HFFc6 (cell line): ENCODE measurements at regions not wholly inside any gene's neighbourhood (a gene's known extent, or its start where the extent isn't known, plus 50 kb on each side); places are given as distances from the start of the nearest gene placed in this dataset.

Experiments used
- DNase-seq: peaks from one replicate; pipeline ENCODE4 v3.0.0-alpha.2; 2018
- H3K27ac Mint-ChIP-seq: 2 replicates; pipeline ENCODE4 v1.8.0; 2020; ENCODE audit warnings: mild to moderate bottlenecking, mixed read lengths
- H3K27me3 Mint-ChIP-seq: 2 replicates; pipeline ENCODE4 v1.8.0; 2021; ENCODE audit warnings: mild to moderate bottlenecking, moderate library complexity, mixed read lengths; ENCODE audit not compliant: insufficient read depth
- H3K36me3 Mint-ChIP-seq: 2 replicates; pipeline ENCODE4 v1.8.0; 2021; ENCODE audit warnings: low read depth, mixed read lengths
- H3K4me1 Mint-ChIP-seq: 2 replicates; pipeline ENCODE4 v1.8.0; 2020; ENCODE audit warnings: low read depth, mixed read lengths
- H3K4me3 Mint-ChIP-seq: 2 replicates; pipeline ENCODE4 v1.8.0; 2020; ENCODE audit warnings: mild to moderate bottlenecking, moderate library complexity, mixed read lengths
- H3K9me3 Mint-ChIP-seq: 2 replicates; pipeline ENCODE4 v1.8.0; 2020; ENCODE audit warnings: mild to moderate bottlenecking, mixed read lengths
- TF ChIP-seq, protein P1 (sequence below): fragments of 200-600 bp; sonication (generic); IDR thresholded peaks from 2 replicates; pipeline ENCODE4 v1.5.0; 2021; ENCODE audit warnings: antibody characterized with exemption, mild to moderate bottlenecking

DNA sequence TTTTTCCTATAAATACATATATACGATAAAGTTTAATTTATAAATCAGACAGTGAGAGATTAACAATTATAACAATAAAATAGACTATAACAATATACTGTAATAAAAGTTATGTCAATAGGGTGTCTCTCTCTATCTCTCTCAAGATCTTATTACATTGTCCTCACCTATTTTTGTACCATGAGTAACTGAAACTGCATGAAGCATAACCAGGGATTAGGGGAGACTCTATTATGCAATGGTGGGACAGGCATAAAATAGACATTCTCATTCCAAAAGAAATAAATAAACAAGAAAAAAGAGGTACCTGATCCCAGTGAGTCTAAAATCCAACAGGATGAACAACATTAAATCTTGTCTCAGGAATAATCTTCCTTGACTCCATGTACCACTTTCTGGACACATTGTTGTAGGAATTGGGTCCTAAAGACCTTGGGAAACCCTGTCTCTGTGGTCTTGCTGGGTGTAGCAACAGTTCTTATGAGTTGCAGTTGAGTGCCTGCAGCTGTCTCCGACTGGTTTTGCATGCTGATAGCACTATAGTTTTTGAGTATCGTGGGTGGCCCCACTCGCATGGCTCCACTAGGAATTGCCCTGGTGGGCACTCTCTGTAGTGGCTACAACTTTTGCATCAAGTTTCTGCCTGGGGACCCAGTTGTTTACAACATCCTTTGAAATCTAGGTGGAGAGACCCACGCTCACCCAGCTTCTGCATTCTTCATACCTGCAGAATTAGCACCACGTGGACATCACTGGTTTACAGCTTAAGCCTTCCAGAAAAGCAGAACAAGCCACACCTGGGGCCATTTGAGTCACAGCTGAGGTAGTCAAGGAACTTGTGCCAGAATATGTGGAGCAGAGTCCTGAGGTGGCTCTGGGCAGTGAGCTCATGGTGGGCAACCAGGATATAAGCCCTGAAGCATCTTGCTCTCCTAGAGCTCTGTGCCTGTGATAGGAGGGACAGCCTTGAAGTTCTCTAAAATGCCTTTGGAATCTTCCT is 204.7 kb downstream of the KITLG start:
- no peak overlapping the region for H3K4me3 Mint-ChIP-seq
- no peak overlapping the region for H3K27ac Mint-ChIP-seq
- no peaks in the 10 kb centered on the region for H3K9me3 Mint-ChIP-seq
- no peak for DNase-seq
- peaks cover 6% of the 10 kb centered on the region; the same call in 1 of the 2 replicates for H3K4me1 Mint-ChIP-seq
- no peaks in the 10 kb centered on the region for H3K27me3 Mint-ChIP-seq
- H3K36me3 Mint-ChIP-seq = peaks cover 5% of the 10 kb centered on the region; the same call in 1 of the 2 replicates
- TF ChIP-seq, protein P1, sequence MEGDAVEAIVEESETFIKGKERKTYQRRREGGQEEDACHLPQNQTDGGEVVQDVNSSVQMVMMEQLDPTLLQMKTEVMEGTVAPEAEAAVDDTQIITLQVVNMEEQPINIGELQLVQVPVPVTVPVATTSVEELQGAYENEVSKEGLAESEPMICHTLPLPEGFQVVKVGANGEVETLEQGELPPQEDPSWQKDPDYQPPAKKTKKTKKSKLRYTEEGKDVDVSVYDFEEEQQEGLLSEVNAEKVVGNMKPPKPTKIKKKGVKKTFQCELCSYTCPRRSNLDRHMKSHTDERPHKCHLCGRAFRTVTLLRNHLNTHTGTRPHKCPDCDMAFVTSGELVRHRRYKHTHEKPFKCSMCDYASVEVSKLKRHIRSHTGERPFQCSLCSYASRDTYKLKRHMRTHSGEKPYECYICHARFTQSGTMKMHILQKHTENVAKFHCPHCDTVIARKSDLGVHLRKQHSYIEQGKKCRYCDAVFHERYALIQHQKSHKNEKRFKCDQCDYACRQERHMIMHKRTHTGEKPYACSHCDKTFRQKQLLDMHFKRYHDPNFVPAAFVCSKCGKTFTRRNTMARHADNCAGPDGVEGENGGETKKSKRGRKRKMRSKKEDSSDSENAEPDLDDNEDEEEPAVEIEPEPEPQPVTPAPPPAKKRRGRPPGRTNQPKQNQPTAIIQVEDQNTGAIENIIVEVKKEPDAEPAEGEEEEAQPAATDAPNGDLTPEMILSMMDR = 0 out of 2 replicates have a peak, but pooled peaks have one; percentile 11

DNA sequence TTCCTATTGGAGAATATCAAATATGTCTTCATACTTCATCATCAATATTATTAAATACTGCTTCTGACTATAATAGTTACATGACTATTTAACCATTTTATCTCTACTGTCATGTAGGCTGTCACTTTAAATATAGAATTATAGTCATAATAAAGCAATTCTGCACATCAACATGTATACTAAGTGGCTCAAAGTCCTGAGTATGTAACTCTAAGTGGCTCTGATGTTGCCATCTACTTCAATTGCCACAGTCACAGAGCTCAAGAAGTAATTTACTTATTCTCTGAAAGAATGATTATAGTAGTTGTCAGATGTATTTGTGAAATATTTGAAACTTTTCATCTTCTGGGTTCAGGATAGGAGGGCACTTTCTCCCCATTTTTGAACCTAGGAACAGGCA is 202.3 kb downstream of the KITLG start:
- TF ChIP-seq, protein P1 = no peak
- H3K36me3 Mint-ChIP-seq = peaks cover 25% of the 10 kb centered on the region
- H3K4me1 Mint-ChIP-seq = peaks cover 6% of the 10 kb centered on the region; the same call in 1 of the 2 replicates
- no peaks in the 10 kb centered on the region for H3K27me3 Mint-ChIP-seq
- no peak overlapping the region for H3K4me3 Mint-ChIP-seq
- DNase-seq = no peak
- H3K27ac Mint-ChIP-seq = no peak overlapping the region
- no peaks in the 10 kb centered on the region for H3K9me3 Mint-ChIP-seq

DNA sequence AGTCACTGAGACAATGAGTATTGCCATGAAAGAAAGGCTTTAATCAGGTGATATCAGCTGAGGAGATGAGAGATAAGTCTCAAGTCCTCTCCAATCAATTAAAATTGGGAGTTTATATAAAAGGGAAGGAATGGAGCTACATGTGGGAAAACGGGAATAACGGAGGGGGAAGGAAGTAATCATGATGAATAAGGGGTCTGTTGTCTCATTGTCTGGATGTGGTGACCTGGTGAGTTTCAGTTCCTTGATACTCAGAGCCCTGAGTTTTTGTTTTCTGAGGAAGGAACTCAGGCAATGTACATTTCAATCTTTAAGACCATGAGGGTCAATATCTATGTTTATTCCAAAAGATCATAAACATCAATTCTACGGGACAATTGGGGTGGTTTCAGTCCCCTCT is 198.8 kb downstream of the KITLG start:
- H3K9me3 Mint-ChIP-seq = no peaks in the 10 kb centered on the region
- H3K36me3 Mint-ChIP-seq = peaks cover 34% of the 10 kb centered on the region
- H3K27ac Mint-ChIP-seq = no peak overlapping the region
- H3K4me3 Mint-ChIP-seq = no peak overlapping the region
- no peak for DNase-seq
- H3K27me3 Mint-ChIP-seq = no peaks in the 10 kb centered on the region
- peaks cover 4% of the 10 kb centered on the region; the same call in 1 of the 2 replicates for H3K4me1 Mint-ChIP-seq
- TF ChIP-seq, protein P1 = no peak

DNA sequence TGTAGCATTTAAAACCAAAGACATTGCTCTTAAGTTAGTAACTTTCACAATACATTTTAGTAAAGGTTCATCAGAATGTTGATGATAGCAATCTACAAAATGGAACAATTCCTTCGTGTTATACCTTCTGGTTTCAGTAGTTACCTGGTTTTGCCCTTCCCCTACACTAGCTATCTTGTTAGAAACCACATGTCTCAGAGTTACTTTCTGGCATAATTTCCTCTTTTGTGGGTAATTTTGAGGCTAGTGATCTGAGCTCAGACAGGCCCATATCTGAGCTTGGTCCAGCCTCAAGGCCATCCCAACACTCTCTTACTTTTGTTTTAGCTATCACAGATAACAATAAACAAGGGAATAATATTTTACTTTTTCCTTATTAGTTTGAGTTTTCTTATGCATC is 196.9 kb downstream of the KITLG start:
- TF ChIP-seq, protein P1 = no peak
- H3K4me3 Mint-ChIP-seq = no peak overlapping the region
- H3K4me1 Mint-ChIP-seq = peaks cover 4% of the 10 kb centered on the region
- DNase-seq = no peak
- H3K9me3 Mint-ChIP-seq = no peaks in the 10 kb centered on the region
- H3K27me3 Mint-ChIP-seq = no peaks in the 10 kb centered on the region
- H3K36me3 Mint-ChIP-seq = peaks cover 37% of the 10 kb centered on the region
- no peak overlapping the region for H3K27ac Mint-ChIP-seq

DNA sequence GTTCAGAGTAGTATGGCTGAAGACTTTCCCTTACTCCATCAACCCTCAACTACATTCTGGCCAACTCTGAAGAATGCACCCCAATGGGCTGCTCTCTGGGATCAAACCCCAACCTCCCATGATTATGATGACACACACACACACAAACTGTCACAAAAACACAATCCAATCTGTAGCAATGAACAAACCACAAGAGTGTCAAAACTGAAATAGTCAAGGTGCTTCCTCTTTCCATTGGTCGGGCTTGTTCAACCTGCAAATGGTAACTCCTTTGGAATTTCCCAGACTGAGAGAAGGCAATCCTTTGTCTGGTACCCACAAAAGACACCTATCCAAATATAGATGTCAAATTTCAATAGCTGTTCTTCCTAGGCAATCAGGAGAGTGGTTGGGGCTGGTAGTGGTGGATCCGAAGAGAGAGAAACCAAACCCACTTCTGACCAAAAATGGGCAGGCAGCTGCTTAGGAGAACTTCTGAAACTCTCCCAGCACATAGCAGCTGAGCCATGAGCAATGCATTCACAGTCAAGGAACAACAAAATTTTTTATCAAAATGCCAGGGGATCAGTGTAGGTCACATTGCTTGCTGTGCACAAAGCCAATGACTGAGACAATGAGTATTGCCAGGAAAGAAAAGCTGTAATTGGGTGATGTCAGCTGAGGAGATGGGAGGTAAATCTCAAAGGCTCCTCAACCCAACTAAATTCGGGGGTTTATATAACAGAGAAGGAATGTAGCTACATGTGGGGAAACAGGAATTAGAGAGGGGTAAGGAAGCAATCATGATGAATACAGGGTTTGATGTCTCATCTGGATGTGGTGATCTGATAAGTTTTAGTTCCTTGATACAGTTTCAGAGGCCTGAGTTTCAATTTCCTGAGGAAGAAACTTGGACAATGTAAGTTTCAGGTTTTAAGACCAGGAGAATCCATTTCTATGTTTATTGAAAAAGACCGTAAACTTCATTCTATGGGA is 191.4 kb downstream of the KITLG start:
- Mint-ChIP-seq H3K27ac (peak overlapping the region; percentile 57), H3K27me3 (no peaks in the 10 kb centered on the region), H3K36me3 (peaks cover 29% of the 10 kb centered on the region), H3K4me3 (peak overlapping the region; percentile 59), H3K4me1 (peaks cover 55% of the 10 kb centered on the region), H3K9me3 (peaks cover 4% of the 10 kb centered on the region; the same call in 1 of the 2 replicates)
- DNase-seq = peak; percentile 24
- TF ChIP-seq, protein P1 = no peak
